ENCODE measurements at regions not wholly inside any gene's neighbourhood (a gene's known extent, or its start where the extent isn't known, plus 50 kb on each side); places are given as distances from the start of the nearest gene placed in this dataset.

GRCh38 chr11:8740129-8740528, 57.5 kb downstream of the RPL27A start:
- DNase-seq (ENCODE audit: low spot score), result no peak

DNA sequence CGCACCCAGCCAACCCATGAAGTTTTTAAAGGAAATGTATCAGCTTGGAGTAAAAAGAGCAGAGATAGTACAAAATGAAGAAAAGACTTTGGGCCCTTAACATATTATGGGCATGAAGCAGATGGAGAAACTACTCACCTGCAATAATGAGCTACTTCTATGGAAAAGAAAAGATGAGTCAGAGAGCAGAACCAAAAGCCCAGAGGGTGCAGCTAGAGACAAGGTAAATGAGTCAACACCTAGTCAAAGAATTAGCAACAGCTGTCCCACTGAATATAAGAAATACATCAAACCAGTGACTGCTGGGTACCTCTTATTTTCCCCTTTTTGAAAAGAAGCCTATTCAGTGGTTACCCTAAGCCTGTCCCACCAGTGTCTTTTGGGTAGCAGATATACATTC, 61.8 kb downstream of the RPL27A start:
- peak; percentile 60 for DNase-seq (ENCODE audit: low spot score)

GRCh38 chr11:8745431-8746253, 63.0 kb downstream of the RPL27A start:
- DNase-seq (ENCODE audit: low spot score), result peak; percentile 52

DNA sequence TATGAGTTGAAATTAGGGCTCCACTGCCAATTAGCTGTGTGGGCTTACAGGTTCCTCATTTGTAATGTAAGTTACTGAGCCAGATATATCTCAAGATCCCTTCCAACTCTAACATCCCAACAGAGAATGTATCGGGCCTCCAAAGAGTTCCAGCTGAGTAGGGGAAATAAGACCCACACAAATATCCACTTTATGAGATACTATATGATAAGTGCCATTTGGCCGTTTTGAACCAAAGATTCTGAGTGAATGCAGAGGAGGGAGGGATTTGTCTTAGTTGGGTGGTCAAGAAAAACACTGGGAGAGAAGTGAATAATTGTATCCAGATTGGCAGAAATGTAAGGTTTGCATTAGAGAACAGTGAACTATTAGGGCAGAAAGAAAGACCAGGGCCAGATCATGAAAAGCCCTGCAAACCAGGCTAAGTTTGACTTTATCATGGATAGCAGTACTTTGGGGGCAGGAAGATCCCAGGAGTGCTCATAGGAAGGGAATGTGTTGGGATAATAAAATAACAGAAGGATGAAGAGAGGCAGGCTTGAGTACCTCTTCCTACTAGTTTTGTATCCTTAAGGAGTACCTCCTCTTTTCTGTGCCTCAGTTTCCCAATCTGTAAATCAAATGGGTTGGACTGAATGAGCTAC, 63.9 kb downstream of the RPL27A start:
- DNase-seq (ENCODE audit: low spot score), result no peak

DNA sequence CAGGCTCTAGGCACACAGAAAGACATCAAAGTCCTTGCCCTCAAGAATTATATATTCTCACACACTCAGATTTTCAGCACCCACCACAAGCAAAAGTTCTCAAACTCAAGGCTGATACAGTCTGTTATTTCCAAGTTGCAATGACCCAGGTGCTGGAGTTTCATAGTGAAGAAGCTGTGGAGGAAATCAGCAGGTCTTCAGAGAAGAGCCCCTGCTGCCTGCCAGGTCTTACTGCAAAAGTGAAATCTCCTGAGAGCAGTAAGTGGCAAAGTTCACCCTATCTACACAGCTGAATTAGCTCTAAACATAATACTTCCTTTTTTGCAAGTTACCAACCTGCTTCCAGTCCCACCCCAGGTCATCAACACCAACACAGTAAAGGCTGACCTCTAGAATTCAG, 64.6 kb downstream of the RPL27A start:
- DNase-seq (ENCODE audit: low spot score), result no peak

- no peak for DNase-seq (ENCODE audit: low spot score)
Measured at GRCh38 chr11:8748317-8748716, 65.7 kb downstream of the RPL27A start.

GRCh38 chr11:8749202-8749601, 66.6 kb downstream of the RPL27A start:
- DNase-seq (ENCODE audit: low spot score), result no peak

DNA sequence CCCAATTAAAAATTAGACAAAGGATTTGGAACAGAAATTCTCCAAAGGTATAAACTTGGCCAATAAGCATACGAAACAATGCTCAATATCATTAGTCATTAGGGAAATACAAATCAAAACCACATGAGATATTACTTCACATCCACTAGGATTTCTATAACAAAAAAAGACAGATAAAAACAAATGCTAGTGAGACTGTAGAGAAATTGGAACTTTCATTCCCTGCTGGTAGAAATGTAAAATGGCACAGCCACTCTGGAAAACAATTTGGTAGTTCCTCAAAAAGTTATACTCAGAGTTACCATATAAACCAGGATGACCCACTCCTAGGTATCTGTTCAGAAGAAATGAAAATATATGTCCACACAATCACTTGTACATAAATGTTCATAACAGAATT, 71.6 kb downstream of the RPL27A start:
- DNase-seq (ENCODE audit: low spot score), result no peak

DNA sequence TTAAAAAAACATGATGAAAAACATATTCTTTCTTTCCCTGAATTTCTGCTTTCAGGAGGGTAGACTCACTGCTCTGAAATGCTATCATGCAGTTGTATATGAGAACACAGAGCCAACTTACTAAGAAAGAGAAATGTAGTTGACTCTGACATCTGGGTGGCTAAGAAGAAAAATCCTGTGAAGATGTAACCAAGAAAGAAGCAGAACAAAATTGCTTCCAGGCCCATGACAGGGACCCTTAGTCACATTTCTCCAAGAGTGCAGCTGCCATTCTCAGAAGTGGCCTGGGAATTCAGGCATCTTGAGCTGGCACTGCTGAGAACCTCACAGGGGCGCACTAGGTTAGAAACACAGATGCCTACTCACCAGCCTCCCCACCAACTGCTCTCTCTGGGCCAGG, 73.6 kb downstream of the RPL27A start:
- DNase-seq (ENCODE audit: low spot score), result no peak

- no peak for DNase-seq (ENCODE audit: low spot score)
Measured at GRCh38 chr11:8757047-8757446, 74.5 kb downstream of the RPL27A start.

GRCh38 chr11:8757533-8757932, 74.9 kb downstream of the RPL27A start:
- no peak for DNase-seq (ENCODE audit: low spot score)

DNA sequence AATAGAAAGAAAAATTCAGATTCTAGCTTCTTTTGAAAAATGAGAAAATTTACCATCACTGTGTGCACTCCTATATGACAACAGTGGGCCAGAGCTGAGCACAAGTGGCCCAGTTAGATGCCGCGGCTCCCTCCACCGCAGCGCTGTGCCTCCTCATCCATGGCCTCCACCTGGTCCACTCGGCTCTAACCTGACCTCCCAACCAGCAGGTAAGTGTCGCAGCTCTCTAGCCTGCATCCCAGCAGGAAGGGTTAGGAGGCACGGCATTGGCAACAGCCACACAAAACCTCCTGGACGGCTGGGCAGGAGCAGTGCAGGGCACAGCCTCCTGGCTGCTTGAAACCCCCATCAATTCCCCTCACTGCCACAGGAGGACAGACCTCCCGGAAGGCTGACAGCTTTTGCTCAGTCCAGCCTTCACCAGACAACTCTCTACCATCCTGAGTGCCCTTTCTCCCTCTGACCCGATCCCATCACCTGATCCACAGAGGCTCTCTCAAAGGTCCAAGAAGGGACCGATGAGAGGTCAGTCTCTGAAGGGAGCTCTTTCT, 76.1 kb downstream of the RPL27A start:
- DNase-seq (ENCODE audit: low spot score), result no peak

DNA sequence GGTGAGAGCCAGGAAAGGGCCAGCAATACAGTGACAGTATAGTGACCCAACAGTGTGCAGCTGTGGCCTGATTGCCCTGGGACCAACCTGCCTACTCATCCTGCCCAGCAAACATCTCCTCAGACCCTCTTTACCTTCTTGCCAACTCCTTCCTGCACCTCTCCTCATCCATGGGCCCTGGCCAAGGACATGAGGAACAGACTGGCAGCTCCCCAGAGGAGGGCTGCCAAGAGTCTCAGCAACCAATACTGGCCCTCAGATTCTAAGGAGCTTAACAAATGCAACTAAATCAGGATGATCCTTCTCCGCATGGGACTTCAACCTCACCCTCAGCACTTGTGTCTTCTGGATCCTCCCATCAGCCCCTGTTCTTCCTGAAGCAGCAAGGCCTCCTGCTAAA, 77.0 kb downstream of the RPL27A start:
- DNase-seq (ENCODE audit: low spot score), result no peak

GRCh38 chr11:8760896-8761295, 78.3 kb downstream of the RPL27A start:
- no peak for DNase-seq (ENCODE audit: low spot score)

DNA sequence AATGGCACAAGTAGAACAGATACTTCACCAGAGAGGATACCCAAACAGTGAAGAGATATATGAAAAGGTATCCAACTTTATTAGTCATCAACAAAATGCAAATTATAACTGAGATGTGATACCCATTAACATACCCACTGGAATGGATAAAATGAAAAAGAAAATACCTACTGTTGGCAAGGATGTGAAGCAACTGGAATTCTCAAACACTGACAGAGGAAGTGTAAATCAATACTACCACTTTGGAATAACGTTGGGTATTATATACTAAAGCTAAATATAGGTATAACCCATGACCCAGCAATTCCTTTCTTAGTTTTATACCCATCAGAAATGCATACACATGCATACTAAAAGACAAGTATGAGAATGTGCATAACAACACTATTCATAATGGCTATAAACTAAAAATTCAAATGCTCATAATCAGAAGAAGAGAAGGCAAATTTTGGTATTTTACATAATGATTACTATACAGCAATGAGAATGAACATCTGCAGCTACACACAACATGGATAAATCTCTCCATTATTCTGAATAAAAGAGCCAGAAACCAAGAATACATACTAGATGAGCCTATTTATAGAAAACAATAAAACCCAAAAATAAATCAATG, 80.6 kb downstream of the RPL27A start:
- no peak for DNase-seq (ENCODE audit: low spot score)

DNA sequence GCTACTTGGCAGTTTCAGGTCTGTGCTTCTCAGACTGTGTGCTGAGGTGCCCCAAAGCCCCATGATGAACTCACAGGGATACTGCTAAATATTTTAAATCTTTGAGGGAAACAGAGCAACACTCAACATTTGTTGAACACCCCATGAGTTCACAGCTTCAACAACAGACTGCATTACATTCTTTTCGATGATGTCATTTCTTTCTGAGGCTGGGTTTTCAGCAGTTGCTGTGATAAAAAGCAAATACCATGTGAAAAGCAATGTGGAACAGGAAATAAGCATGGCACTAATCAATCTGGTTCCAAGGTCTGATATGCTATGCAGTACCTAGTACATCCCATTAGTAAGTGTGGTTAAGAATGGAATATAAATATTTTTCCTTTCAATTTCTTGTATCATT, 82.7 kb downstream of the RPL27A start:
- DNase-seq (ENCODE audit: low spot score), result peak; percentile 61

- peak; percentile 69 for DNase-seq (ENCODE audit: low spot score)
Measured at GRCh38 chr11:8766043-8766987, 83.7 kb downstream of the RPL27A start.

- DNase-seq (ENCODE audit: low spot score), result no peak
Measured at GRCh38 chr11:8766988-8767374, 84.4 kb downstream of the RPL27A start.

DNA sequence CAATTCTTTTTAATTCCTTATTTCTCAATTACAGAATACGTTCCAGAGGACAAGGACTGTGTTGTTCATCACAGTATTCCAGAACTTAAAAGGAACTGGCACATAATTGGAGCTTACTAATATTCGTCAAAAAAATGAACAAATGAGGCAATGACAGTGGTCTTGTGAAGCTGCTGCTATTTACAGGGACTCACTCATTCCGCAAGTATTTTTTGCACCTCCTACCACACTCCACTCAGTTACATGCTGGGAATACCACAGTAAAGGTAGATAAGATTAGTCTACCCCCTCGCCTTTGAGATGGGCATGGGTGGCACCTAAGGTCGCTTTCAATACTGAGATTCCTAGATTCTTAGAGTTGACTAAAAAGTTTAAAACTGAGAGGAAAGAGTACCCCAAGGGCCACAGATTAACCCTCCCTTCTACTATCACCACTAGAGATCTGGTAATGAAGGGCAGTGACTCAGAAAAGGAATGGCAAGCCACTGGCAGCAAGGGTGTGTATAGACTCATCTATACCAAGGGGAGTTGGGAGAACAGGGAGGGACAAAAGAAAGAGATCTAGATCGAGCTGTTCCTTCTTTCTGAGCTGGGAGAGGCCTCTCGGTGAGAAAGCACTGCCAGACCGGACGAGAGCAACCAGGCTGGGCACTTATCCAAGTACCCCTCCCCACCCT, 85.0 kb downstream of the RPL27A start:
- DNase-seq (ENCODE audit: low spot score), result peak; percentile 90

DNA sequence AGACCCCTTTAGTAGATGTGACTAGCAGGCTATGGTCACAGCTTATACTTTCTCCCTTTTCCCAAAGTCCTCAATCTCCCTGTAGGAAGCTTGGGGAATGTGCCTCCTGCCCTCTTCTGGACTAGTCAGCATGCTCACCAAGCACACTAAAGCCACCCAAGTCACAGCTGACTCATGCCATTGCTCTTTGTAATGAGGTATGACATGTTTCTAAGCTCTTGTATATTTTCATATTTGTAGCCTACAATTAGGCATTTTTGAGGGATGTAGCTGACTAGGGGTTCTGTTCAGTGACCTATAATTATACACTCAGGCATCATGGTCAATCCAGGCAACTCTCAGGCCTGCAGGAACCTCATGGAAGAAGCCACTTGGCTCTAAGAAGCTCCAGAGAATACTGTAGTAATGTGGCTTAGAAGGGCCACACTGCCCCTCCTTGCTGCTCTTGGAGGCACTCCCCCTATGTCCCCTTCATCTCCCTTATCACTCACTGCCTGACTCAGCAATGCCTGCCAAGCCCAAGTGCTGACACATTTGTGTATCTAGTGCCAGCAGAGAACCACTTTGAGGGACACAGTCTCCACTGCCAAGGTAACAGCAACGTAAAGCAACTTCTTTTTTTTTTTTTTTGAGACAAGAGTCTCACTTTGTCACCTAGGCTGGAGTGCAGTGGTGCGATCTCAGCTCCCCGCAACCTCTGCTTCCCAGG, 86.2 kb downstream of the RPL27A start:
- DNase-seq (ENCODE audit: low spot score), result peak; percentile 88
